ENCODE measurements at regions not wholly inside any gene's neighbourhood (a gene's known extent, or its start where the extent isn't known, plus 50 kb on each side); places are given as distances from the start of the nearest gene placed in this dataset.

GRCh38 chr18:39732918-39733317, 2167.3 kb upstream of the CELF4 start:
- TF ChIP-seq CTCF (conservative IDR thresholded peaks at IDR 0.05; ENCODE audit: low read depth in 2 of 2) (peak; percentile 22 to 47; a peak in 3 of 4 replicates), POLR2AphosphoS5 (IDR thresholded peaks at IDR 0.05; ENCODE audit: low read depth) (no peak), REST (IDR thresholded peaks at IDR 0.05; ENCODE audit: unreplicated experiment) (no peak), STAT1 (IDR thresholded peaks at IDR 0.05; ENCODE audit: unreplicated experiment) (no peak), ETS1 (IDR thresholded peaks at IDR 0.05) (no peak)

Data from GM23338 (cell line).